ENCODE measurements at regions not wholly inside any gene's neighbourhood (a gene's known extent, or its start where the extent isn't known, plus 50 kb on each side); places are given as distances from the start of the nearest gene placed in this dataset.

DNA sequence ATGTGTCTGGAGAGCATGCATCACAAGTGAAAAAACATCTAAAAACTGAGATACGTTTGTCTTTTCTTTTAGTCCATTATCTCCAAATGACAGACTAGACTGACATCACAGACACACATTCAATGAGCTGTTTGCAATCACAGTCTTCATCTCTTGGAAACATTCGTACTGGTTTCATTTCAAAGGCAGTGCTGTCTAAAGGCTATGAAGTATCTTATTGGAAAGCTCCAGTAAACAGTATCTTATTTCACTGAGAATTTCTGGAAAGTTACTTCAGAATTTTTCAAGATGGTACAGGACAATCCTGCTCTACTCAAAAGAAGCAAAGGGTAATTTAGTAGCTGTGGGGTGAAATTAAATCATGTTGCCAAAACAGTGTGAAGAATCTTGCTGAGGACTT lies 53.5 kb upstream of the TNFRSF19 start:
- Histone ChIP-seq H3K27ac (ENCODE audit: low read depth in 1 of 2, low read length in 2 of 2) (no peak overlapping the region), H3K36me3 (ENCODE audit: control insufficient read depth in 4 of 4, insufficient read depth in 3 of 4, low read depth in 1 of 4, low read length in 3 of 4) (no peaks in the 10 kb centered on the region), H3K9ac (ENCODE audit: low read depth in 1 of 2, low read length in 2 of 2) (no peak overlapping the region), H3K9me3 (ENCODE audit: control insufficient read depth in 4 of 4, low read length in 3 of 4) (no peaks in the 10 kb centered on the region), H3K27me3 (ENCODE audit: control insufficient read depth in 4 of 4, insufficient read depth in 4 of 4, low read length in 3 of 4) (no peaks in the 10 kb centered on the region), H3K4me3 (ENCODE audit: low read depth in 1 of 3, low read length in 3 of 3) (no peak overlapping the region), H3K4me1 (ENCODE audit: control insufficient read depth in 4 of 4, insufficient read depth in 4 of 4, low read length in 3 of 4) (no peaks in the 10 kb centered on the region)
- TF ChIP-seq, protein P1, sequence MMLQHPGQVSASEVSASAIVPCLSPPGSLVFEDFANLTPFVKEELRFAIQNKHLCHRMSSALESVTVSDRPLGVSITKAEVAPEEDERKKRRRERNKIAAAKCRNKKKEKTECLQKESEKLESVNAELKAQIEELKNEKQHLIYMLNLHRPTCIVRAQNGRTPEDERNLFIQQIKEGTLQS (IDR thresholded peaks at IDR 0.05): no peak
- no peak for TF ChIP-seq RXRA (IDR thresholded peaks at IDR 0.05)
- TF ChIP-seq JUND (IDR thresholded peaks at IDR 0.05): no peak
- TF ChIP-seq TAF1 (conservative IDR thresholded peaks at IDR 0.05): no peak
- 34% methylated on average over 2 of the region's 2 CpGs for WGBS
- no peak for DNase-seq (ENCODE audit: low spot score)

DNA sequence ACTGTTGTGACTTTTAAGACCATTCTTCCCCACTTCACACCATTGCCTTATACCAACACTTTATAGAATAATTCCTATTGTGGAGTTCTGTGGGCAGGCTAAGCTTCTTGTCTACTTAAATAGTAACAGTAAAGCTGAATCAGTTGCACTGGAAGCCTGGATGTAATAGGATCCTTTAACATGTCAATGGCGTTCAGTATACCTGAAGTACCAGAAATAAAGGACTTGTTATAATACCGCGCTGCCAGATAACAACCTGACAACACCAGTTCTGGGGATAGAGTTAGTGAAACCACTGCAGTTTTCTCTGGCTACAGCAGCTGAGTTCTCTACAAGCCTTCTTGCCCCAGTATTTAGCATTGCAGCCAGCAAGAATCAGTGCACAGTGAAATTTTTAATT lies 52.0 kb upstream of the TNFRSF19 start:
- H3K9ac ChIP-seq (ENCODE audit: low read depth in 1 of 2, low read length in 2 of 2): no peak overlapping the region
- no peaks in the 10 kb centered on the region for H3K9me3 ChIP-seq (ENCODE audit: control insufficient read depth in 4 of 4, low read length in 3 of 4)
- no peaks in the 10 kb centered on the region for H3K4me1 ChIP-seq (ENCODE audit: control insufficient read depth in 4 of 4, insufficient read depth in 4 of 4, low read length in 3 of 4)
- H3K36me3 ChIP-seq (ENCODE audit: control insufficient read depth in 4 of 4, insufficient read depth in 3 of 4, low read depth in 1 of 4, low read length in 3 of 4): no peaks in the 10 kb centered on the region
- H3K4me3 ChIP-seq (ENCODE audit: low read depth in 1 of 3, low read length in 3 of 3): no peak overlapping the region
- no peak overlapping the region for H3K27ac ChIP-seq (ENCODE audit: low read depth in 1 of 2, low read length in 2 of 2)
- TF ChIP-seq, protein P2, sequence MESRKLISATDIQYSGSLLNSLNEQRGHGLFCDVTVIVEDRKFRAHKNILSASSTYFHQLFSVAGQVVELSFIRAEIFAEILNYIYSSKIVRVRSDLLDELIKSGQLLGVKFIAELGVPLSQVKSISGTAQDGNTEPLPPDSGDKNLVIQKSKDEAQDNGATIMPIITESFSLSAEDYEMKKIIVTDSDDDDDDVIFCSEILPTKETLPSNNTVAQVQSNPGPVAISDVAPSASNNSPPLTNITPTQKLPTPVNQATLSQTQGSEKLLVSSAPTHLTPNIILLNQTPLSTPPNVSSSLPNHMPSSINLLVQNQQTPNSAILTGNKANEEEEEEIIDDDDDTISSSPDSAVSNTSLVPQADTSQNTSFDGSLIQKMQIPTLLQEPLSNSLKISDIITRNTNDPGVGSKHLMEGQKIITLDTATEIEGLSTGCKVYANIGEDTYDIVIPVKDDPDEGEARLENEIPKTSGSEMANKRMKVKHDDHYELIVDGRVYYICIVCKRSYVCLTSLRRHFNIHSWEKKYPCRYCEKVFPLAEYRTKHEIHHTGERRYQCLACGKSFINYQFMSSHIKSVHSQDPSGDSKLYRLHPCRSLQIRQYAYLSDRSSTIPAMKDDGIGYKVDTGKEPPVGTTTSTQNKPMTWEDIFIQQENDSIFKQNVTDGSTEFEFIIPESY (IDR thresholded peaks at IDR 0.05): no peak
- TF ChIP-seq SP1 (IDR thresholded peaks at IDR 0.05): no peak
- TF ChIP-seq, protein P3, sequence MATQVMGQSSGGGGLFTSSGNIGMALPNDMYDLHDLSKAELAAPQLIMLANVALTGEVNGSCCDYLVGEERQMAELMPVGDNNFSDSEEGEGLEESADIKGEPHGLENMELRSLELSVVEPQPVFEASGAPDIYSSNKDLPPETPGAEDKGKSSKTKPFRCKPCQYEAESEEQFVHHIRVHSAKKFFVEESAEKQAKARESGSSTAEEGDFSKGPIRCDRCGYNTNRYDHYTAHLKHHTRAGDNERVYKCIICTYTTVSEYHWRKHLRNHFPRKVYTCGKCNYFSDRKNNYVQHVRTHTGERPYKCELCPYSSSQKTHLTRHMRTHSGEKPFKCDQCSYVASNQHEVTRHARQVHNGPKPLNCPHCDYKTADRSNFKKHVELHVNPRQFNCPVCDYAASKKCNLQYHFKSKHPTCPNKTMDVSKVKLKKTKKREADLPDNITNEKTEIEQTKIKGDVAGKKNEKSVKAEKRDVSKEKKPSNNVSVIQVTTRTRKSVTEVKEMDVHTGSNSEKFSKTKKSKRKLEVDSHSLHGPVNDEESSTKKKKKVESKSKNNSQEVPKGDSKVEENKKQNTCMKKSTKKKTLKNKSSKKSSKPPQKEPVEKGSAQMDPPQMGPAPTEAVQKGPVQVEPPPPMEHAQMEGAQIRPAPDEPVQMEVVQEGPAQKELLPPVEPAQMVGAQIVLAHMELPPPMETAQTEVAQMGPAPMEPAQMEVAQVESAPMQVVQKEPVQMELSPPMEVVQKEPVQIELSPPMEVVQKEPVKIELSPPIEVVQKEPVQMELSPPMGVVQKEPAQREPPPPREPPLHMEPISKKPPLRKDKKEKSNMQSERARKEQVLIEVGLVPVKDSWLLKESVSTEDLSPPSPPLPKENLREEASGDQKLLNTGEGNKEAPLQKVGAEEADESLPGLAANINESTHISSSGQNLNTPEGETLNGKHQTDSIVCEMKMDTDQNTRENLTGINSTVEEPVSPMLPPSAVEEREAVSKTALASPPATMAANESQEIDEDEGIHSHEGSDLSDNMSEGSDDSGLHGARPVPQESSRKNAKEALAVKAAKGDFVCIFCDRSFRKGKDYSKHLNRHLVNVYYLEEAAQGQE (IDR thresholded peaks at IDR 0.05): no peak
- TF ChIP-seq YY1 (IDR thresholded peaks at IDR 0.05): no peak
- TF ChIP-seq, protein P1 (IDR thresholded peaks at IDR 0.05): no peak
- TF ChIP-seq NR2F2 (IDR thresholded peaks at IDR 0.05): no peak
- TF ChIP-seq, protein P4, sequence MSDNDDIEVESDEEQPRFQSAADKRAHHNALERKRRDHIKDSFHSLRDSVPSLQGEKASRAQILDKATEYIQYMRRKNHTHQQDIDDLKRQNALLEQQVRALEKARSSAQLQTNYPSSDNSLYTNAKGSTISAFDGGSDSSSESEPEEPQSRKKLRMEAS (IDR thresholded peaks at IDR 0.05): no peak
- TF ChIP-seq RAD21 (IDR thresholded peaks at IDR 0.05): no peak
- no peak for TF ChIP-seq FOXA1 (IDR thresholded peaks at IDR 0.05)
- TF ChIP-seq GABPA (IDR thresholded peaks at IDR 0.05 in 1 of 2, conservative IDR thresholded peaks at IDR 0.05 in 1 of 2): no peak
- no peak for TF ChIP-seq TAF1 (conservative IDR thresholded peaks at IDR 0.05)
- no peak for TF ChIP-seq HNF4G (IDR thresholded peaks at IDR 0.05)
- no peak for TF ChIP-seq EGR1 (IDR thresholded peaks at IDR 0.05; ENCODE audit: low read depth in 2 of 2)
- no peak for TF ChIP-seq FOXA2 (IDR thresholded peaks at IDR 0.05)
- no peak for TF ChIP-seq JUND (IDR thresholded peaks at IDR 0.05)
- no peak for TF ChIP-seq RXRA (IDR thresholded peaks at IDR 0.05)
- TF ChIP-seq HNF4A (conservative IDR thresholded peaks at IDR 0.05): no peak
- TF ChIP-seq, protein P5, sequence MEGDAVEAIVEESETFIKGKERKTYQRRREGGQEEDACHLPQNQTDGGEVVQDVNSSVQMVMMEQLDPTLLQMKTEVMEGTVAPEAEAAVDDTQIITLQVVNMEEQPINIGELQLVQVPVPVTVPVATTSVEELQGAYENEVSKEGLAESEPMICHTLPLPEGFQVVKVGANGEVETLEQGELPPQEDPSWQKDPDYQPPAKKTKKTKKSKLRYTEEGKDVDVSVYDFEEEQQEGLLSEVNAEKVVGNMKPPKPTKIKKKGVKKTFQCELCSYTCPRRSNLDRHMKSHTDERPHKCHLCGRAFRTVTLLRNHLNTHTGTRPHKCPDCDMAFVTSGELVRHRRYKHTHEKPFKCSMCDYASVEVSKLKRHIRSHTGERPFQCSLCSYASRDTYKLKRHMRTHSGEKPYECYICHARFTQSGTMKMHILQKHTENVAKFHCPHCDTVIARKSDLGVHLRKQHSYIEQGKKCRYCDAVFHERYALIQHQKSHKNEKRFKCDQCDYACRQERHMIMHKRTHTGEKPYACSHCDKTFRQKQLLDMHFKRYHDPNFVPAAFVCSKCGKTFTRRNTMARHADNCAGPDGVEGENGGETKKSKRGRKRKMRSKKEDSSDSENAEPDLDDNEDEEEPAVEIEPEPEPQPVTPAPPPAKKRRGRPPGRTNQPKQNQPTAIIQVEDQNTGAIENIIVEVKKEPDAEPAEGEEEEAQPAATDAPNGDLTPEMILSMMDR (IDR thresholded peaks at IDR 0.05; ENCODE audit: low read depth, low read length, missing input control): no peak
- 83% methylated on average over 3 of the region's 3 CpGs for WGBS
- no peaks in the 10 kb centered on the region for H3K27me3 ChIP-seq (ENCODE audit: control insufficient read depth in 4 of 4, insufficient read depth in 4 of 4, low read length in 3 of 4)
- DNase-seq (ENCODE audit: low spot score): no peak
